Adrenal gland (tissue), 5 donors: ENCODE measurements at regions not wholly inside any gene's neighbourhood (a gene's known extent, or its start where the extent isn't known, plus 50 kb on each side); places are given as distances from the start of the nearest gene placed in this dataset.

Experiments used
- CTCF ChIP-seq, 6 experiments: fragments of 450-650 bp in 4 of 6; fragments of 200-600 bp in 2 of 6; sonication (generic) in 1 of 6; IDR thresholded peaks; 1 replicate in 5 of 6; 2 replicates in 1 of 6; pipeline versions ENCODE4 v1.5.1 to v1.8.0; 2016 to 2021; ENCODE audit warnings: antibody characterized with exemption in 6 of 6, mild to moderate bottlenecking in 2 of 6, moderate library complexity in 1 of 6
- POLR2A ChIP-seq, 2 donors: fragments of 450-650 bp; IDR thresholded peaks; one replicate each; pipeline ENCODE4 v1.6.1; 2017; ENCODE audit warnings: antibody characterized with exemption in 2 of 2, mild to moderate bottlenecking in 2 of 2, moderate library complexity in 1 of 2
- donor health status: DM: no; HTN: no; CAD: no.

GRCh38 chr2:13542061-13542460 lies 825.3 kb downstream of the TRIB2 start:
- TF ChIP-seq CTCF (IDR thresholded peaks at IDR 0.05) (no peak), POLR2A (IDR thresholded peaks at IDR 0.05) (no peak)
